ENCODE measurements at regions not wholly inside any gene's neighbourhood (a gene's known extent, or its start where the extent isn't known, plus 50 kb on each side); places are given as distances from the start of the nearest gene placed in this dataset.

- Histone ChIP-seq H3K27ac (ENCODE audit: low read depth, low read length) (no peak overlapping the region), H3K79me2 (ENCODE audit: insufficient read depth, low read length) (no peaks in the 10 kb centered on the region), H2AFZ (ENCODE audit: low read depth, low read length, poor library complexity, severe bottlenecking) (no peak overlapping the region), H3K36me3 (ENCODE audit: control insufficient read depth in 1 of 2, insufficient read depth in 2 of 2, low read length in 2 of 2) (no peaks in the 10 kb centered on the region), H3K4me2 (ENCODE audit: low read length) (no peak overlapping the region), H3K9me2 (ENCODE audit: insufficient read depth) (no peaks in the 10 kb centered on the region), H3K27me3 (ENCODE audit: insufficient read depth, low read length) (no peaks in the 10 kb centered on the region), H3K9ac (ENCODE audit: low read length) (no peak overlapping the region), H3K9me3 (ENCODE audit: control insufficient read depth in 1 of 2, insufficient read depth in 1 of 2, low read depth in 1 of 2, low read length in 2 of 2) (no peaks in the 10 kb centered on the region), H4K20me1 (ENCODE audit: insufficient read depth) (no peaks in the 10 kb centered on the region), H3K4me3 (replicated peaks in 1 of 2; ENCODE audit: low read depth in 1 of 2, low read length in 2 of 2) (no peak overlapping the region), H3K4me1 (ENCODE audit: control insufficient read depth in 1 of 2, insufficient read depth in 2 of 2, low read length in 2 of 2) (no peaks in the 10 kb centered on the region)
- ATAC-seq: no peak
- RAD21 ChIA-PET (ENCODE audit: low non-redundant PET in 1 of 2, low total read pairs in 2 of 2, uncharacterized antibody in 2 of 2, unreplicated experiment in 2 of 2): no interaction called here
- POLR2A ChIA-PET: no interaction called here
- no peak for DNase-seq (ENCODE audit: low read depth, low spot score)
- no TSS peak for BruUV-seq (replicated peaks)
- no peak for TF ChIP-seq ATF3 (IDR thresholded peaks at IDR 0.05)
- no peak for TF ChIP-seq CTCF (IDR thresholded peaks at IDR 0.05 in 2 of 3, conservative IDR thresholded peaks at IDR 0.05 in 1 of 3; ENCODE audit: borderline replicate concordance in 1 of 3, insufficient read depth in 1 of 3, low read depth in 2 of 3, low read length in 2 of 3)
- TF ChIP-seq RAD21 (IDR thresholded peaks at IDR 0.05; ENCODE audit: low read depth): no peak
- TF ChIP-seq FOSL1 (IDR thresholded peaks at IDR 0.05; ENCODE audit: low read depth): no peak
- no peak for TF ChIP-seq ELF1 (IDR thresholded peaks at IDR 0.05; ENCODE audit: borderline replicate concordance, low read depth)
- no peak for TF ChIP-seq TCF7L2 (IDR thresholded peaks at IDR 0.05; ENCODE audit: borderline replicate concordance, extremely low read depth, insufficient read depth, insufficient read length)
- TF ChIP-seq POLR2AphosphoS5 (IDR thresholded peaks at IDR 0.05; ENCODE audit: low read depth, low read length): no peak
- TF ChIP-seq CBX3 (IDR thresholded peaks at IDR 0.05; ENCODE audit: low read depth): no peak
- no peak for TF ChIP-seq YY1 (IDR thresholded peaks at IDR 0.05; ENCODE audit: extremely low read depth, insufficient replicate concordance, low read depth, low read length)
- TF ChIP-seq SIN3A (IDR thresholded peaks at IDR 0.05; ENCODE audit: low read depth): no peak
- CTCF ChIA-PET: no interaction called here
- intact Hi-C loops (cut with micrococcal nuclease): no loop called here
Measured at GRCh38 chr12:93115646-93116045, 186.6 kb upstream of the EEA1 start.
